ENCODE measurements at regions not wholly inside any gene's neighbourhood (a gene's known extent, or its start where the extent isn't known, plus 50 kb on each side); places are given as distances from the start of the nearest gene placed in this dataset.

DNA sequence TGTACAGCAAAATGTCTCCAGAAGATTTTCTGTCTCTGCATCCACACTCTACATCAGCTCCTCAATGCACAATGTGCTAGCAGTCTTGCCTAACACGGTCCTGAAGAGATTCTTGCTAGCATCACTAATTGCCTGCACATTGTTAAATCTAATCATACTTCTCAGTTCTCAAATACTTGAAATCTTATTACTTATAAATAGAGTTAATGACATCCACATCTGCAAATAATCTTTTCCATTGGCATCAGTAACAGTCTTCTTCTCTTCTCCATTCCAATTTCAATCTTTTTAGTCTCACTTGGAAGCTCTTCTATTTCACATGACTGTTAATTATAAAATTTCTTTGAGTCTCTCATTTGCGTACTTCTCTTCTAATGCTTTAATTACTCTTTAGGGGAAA lies 630.5 kb upstream of the SLITRK6 start:
- TF ChIP-seq CTBP1 (IDR thresholded peaks at IDR 0.05; ENCODE audit: borderline replicate concordance) (no peak), SP1 (IDR thresholded peaks at IDR 0.05) (no peak), ELF4 (IDR thresholded peaks at IDR 0.05) (no peak), ARNT (IDR thresholded peaks at IDR 0.05) (no peak), LEF1 (IDR thresholded peaks at IDR 0.05; ENCODE audit: borderline replicate concordance) (no peak), L3MBTL2 (conservative IDR thresholded peaks at IDR 0.05) (no peak), FOXK2 (IDR thresholded peaks at IDR 0.05) (no peak), NFRKB (IDR thresholded peaks at IDR 0.05) (no peak), FOXM1 (IDR thresholded peaks at IDR 0.05; ENCODE audit: borderline replicate concordance) (no peak), TARDBP (IDR thresholded peaks at IDR 0.05) (no peak), SUZ12 (IDR thresholded peaks at IDR 0.05) (no peak), BHLHE40 (IDR thresholded peaks at IDR 0.05; ENCODE audit: borderline replicate concordance) (no peak), ZNF384 (IDR thresholded peaks at IDR 0.05) (no peak)
